ENCODE measurements at regions not wholly inside any gene's neighbourhood (a gene's known extent, or its start where the extent isn't known, plus 50 kb on each side); places are given as distances from the start of the nearest gene placed in this dataset.

DNA sequence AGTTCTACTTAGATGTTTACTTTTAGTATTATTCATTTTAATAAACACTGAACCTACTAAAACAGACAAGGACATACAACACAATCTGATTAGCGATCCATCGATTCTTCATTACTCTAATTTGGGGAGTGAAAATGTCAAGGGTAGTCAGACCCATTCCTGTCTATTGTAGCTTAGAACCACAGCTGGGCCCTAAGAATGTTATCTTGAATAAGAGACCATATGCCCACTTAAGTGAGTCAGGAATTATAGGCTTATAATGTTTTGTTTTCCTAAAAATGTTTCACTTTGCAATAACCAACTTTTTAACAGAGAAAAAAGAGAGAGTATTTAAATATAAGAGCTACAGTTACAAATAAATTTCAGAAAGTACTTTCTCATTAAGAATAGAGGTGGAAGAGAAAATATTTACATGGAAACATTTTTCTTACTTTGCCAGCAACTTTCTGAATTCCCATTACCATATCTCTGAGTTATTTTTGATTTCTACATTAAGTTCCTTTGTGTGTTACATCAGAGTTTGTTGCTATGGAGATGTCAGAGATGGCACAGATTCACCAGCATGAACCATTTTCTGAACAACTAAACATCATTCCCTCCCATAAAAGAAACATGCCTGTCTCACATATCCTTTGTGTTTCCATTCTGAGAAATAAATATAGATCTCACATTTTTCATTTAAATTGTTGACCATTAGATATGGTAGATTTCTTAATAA lies 75.4 kb upstream of the SLC13A1 start:
- TF ChIP-seq, protein P1, sequence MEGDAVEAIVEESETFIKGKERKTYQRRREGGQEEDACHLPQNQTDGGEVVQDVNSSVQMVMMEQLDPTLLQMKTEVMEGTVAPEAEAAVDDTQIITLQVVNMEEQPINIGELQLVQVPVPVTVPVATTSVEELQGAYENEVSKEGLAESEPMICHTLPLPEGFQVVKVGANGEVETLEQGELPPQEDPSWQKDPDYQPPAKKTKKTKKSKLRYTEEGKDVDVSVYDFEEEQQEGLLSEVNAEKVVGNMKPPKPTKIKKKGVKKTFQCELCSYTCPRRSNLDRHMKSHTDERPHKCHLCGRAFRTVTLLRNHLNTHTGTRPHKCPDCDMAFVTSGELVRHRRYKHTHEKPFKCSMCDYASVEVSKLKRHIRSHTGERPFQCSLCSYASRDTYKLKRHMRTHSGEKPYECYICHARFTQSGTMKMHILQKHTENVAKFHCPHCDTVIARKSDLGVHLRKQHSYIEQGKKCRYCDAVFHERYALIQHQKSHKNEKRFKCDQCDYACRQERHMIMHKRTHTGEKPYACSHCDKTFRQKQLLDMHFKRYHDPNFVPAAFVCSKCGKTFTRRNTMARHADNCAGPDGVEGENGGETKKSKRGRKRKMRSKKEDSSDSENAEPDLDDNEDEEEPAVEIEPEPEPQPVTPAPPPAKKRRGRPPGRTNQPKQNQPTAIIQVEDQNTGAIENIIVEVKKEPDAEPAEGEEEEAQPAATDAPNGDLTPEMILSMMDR (conservative IDR thresholded peaks at IDR 0.05; ENCODE audit: low read depth, low read length): no peak
- no peak for TF ChIP-seq EZH2 (IDR thresholded peaks at IDR 0.05; ENCODE audit: borderline replicate concordance, low read depth, low read length, poor library complexity, severe bottlenecking)
